NCI-H526 (cell line): ENCODE measurements at regions not wholly inside any gene's neighbourhood (a gene's known extent, or its start where the extent isn't known, plus 50 kb on each side); places are given as distances from the start of the nearest gene placed in this dataset.

Experiments
- DNase-seq, 2 experiments: peaks; one replicate each; lab custom pipeline; 2025; lab: John Stamatoyannopoulos, UW

DNA sequence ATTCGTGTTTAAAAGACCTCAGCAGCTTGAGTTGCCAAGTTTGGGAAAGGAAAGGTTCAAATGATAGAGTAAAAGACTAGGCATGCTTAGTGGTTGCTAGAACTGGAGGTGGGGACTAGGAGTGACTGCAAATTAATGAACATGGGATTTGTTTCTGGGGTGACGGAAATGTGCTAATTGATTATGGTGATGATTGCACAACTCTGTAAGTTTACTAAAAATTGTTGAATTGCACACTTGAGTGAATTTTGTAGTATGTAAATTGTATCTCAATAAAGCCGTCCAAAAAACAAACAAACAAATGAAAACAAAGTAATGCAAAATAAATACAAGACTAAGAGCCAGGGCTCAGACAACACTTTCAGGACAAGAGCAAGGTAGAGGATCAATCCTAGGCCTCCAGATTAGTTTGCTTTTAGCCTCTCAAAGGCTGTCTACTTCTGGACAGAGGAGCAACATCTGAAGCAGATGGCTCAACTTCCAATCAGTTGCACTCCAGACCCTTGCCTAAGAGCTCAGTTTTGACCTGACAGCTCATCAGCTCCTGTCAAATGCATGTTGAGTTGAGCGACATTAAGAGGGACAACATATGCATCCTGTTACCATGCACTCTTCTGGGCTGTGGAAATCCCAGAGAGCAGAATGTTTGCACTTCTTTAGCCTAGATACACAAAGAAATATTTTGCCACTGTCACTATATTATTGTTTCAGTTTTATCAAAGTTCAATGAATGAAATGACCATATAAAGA lies 111.2 kb upstream of the ASIC2 start:
- DNase-seq: no peak

DNA sequence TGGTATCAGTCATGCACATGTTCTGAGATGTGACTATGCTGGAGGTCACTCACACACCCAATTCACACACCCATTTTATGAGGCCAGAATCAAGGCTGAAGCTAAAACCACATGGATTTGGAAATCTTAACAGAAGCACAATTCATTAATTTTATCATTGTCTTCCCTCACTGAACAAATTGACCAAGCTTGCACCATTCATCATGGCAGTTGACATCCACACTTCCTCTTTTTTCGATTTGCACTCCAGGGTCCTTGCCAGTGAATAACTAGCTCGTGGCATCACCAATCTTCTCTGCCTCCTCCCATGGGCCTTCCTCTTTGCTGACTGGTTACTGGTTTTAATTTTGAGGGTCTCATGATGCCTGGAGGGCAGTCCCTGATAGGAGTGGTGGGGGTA lies 123.0 kb upstream of the ASIC2 start:
- DNase-seq: no peak

GRCh38 chr17:33421933-33422332 lies 128.8 kb upstream of the ASIC2 start:
- no peak for DNase-seq

DNA sequence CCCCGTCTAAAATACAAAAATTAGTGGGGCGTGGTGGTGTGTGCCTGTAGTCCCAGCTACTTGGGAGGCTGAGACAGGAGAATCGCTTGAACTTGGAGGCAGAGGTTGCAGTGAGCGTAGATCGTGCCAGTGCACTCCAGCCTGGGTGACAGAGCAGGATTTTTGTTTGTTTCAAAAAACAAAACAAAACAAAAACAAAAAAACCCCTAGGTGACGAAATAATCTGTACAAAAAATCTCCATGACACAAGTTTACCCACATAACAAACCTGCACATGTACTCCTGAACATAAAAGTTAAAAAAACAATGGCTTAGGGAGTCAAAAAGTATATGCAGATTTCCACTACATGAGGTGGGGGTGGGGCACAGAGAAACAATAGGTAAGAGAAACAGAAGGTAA lies 140.5 kb upstream of the ASIC2 start:
- no peak for DNase-seq

GRCh38 chr17:33434841-33435240 lies 141.7 kb upstream of the ASIC2 start:
- DNase-seq: no peak

- no peak for DNase-seq
Observed at GRCh38 chr17:33435721-33436301, 142.7 kb upstream of the ASIC2 start.

DNA sequence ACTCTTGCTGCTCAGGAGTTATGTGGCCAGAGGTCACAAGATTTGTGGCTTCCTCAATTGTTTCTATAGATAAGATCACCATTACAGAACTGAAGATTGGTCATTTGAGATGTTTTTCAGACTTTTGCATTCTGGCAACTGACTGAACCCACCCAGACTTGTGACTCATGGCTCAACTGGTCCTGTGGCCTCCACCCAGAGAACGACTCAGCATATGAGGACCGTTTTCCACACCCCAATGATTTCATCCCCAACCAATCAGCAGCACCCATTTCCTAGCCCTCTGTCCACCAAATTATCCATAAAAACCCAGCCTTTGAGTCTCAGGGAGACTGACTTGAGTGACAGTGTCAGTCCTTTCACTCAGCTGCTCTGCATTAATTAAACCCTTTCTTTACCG lies 143.2 kb upstream of the ASIC2 start:
- DNase-seq: no peak

GRCh38 chr17:33438139-33438538 lies 145.0 kb upstream of the ASIC2 start:
- DNase-seq: no peak

DNA sequence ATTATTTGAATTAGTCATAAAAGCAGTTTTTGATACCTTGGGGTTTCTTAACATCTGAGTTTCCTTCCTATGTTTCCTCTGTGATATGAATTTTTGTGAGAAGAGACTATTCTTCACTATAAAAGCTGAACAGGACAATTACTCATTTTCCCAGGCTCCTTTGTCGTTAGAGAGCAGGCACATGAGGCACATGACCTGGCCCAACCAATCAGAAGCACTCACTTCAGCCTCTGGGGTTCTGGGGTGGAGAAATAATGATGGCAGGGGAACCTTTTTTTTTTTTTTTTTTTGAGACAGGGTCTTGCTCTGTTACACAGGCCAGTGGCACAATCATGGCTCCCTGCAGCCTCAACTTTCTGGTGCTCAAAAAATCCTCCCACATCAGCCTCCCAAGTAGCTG lies 145.5 kb upstream of the ASIC2 start:
- DNase-seq: no peak

GRCh38 chr17:33442320-33442719 lies 149.2 kb upstream of the ASIC2 start:
- no peak for DNase-seq

DNA sequence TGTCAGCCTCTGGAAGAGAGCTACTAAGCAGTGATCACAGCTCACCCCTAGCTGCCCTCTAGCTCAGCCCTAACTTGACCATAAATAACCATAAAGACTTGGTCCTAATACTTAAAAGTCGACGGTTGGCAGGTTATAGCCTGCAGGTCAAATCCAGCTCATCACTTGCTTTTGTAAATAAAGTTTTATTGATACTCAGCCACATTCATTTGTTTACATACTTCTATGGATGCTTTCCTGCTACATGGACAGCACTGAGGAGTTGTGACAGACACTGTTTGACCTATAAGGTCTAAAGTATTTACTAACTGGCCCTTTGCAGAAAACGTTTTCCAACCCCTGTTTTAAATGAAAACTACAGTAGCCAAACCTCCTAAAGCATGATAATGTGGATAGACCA lies 151.6 kb upstream of the ASIC2 start:
- DNase-seq: no peak

DNA sequence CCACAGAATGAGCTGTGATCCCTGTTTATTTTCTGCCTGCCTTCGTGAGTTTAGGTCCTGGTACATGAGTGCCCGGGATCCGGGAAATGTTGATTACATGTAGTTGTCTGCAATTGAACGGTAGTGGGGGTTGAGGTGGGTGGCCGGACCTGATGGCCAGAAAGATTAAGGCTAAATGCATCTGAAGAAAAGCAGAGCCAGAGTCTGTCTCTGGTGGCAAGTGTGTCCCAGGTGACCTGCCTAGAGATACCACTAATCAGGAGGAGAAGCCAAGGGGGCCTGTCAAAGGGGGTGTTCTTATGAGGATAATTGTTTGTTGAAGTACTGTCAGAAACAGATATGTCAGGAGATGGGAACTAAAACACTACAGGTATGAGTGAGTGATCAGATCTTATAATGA lies 154.0 kb upstream of the ASIC2 start:
- DNase-seq: no peak

DNA sequence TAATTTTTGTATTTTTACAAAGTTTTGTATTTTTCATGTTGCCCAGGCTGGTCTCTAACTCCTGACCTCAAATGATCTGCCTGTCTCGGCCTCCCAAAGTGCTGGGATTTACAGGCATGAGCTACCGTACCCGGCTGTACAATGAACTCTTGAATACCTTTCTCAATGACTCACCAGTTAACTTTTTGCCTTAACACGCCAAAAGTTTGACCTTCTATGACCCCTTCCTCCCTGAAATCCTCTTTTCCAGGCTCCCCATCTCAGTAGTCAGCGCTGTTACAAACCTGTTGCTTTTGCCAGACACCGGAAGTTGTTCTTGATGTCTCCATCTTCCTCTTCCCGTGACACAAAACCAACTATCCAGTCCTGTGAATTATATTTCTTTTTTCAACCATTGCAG lies 158.1 kb upstream of the ASIC2 start:
- no peak for DNase-seq

DNA sequence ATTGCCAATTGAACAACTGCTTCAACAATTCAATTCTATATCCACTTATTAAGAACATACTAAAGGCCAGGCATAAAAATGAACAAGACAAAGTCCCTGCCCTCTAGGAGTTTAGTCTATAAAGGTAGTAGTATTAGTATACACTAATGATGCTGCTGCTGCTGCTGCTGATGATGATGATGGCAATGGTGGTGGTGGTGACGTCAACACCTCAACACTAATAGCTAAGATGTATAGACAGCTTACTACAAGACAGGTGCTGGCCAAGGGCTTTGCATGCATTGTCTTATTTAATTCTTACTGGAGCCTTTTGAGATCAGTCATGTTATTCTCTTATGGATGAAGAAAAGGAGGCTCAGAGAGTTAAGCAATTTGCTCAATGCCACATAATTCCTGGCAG lies 164.4 kb upstream of the ASIC2 start:
- DNase-seq: no peak

DNA sequence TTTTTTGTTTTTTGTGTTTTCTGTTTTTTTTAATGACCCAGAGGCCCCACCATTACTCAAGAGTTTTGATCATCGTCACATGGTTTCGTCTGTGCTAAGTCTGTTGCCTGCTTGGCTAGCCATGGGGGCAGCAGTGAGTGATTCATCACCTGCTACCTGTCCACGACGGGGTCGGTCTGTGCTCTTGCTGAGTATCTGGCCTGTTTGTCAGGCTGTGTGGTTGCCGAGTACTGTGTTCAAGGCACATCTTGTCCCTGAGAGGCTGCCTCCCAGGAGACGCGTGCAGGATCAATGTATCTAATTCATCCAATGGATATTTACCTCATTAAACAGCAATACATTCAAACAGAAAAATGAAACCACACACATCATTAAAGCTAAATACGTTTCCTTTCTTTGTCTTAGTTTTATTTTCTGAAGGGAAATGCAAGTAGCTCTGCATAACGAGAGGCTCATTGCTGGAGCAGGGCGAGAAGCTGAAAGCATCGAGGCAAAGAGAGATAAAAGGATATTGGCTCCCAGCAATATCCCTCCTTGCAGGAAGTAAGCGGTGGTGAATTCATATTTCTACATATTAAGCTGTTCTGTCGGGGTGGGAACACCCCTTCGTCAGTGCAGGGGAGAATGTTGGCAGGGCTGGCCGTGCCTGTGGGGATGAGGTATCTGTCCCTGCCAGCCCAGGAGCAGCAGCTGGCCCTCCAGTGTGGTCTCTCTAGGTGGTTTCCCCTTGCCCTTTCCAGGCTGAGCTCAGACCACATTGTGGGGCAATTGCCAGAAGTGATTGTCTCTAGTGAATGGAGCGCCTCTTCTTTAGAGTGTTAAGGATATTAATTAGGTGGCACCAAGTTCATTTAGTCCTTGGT lies 166.2 kb upstream of the ASIC2 start:
- DNase-seq: no peak

- DNase-seq: no peak
Observed at GRCh38 chr17:33460781-33461450, 167.8 kb upstream of the ASIC2 start.

DNA sequence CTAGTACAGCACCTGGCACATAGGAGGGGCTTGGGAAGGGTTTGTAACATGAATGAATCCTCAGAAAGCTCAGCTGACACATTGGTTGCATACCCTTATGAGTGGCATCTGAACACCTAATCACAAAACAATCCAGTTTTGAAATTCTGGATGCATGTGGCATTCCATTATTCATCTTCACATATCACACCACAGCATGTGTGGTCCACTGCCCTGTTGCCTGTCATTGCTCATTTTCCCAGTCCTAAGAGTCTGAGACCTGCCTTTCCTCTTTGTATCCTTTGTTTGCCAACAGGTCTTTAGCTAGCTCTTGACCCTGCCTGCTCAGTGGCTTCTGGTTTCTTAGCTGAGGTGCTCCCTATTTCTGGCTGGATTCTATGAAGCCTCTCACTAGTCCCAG lies 170.8 kb upstream of the ASIC2 start:
- DNase-seq: no peak

- DNase-seq: no peak
Observed at GRCh38 chr17:33464669-33465280, 171.7 kb upstream of the ASIC2 start.

GRCh38 chr17:33469421-33469820 lies 176.3 kb upstream of the ASIC2 start:
- no peak for DNase-seq

- no peak for DNase-seq
Observed at GRCh38 chr17:33469911-33470310, 176.8 kb upstream of the ASIC2 start.

DNA sequence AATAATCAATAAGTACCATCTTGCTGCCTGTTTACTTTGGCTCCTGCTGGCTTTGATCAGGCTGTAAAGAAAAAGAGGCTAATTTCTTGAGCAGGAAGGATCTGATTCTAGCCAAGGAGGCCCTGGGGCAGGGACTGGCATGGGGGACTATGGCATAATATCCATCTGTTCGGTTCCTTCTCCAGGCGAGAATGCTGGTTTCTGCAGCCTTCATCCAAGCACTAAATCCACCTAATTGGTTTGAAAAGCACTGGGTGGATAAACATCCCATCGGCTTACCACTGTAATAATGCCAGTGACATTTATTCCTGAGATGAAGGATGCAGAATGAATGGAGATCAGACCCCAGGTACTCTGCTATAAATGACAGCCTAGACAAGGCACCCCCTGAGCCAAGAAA lies 180.0 kb upstream of the ASIC2 start:
- no peak for DNase-seq

DNA sequence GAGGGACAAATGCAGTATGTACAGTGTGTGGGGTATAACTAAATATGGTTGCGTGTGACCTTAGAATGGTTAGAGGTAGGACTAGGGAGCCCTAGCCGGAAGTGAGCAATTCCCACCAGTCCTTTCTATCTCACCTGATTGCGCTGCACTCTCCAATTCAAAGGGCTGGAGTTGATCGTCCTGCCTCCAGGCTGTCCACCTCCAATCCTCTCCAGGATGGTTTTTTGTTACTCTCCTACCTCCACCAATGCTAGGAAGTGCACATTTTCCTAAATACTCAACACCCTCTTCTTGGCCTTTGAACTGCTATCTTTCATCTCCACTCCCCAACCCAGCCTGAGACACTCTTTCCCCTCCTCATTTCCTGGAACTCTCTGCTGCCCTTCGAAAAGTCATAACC lies 181.7 kb upstream of the ASIC2 start:
- no peak for DNase-seq
